IMR-90 (cell line): ENCODE measurements at regions not wholly inside any gene's neighbourhood (a gene's known extent, or its start where the extent isn't known, plus 50 kb on each side); places are given as distances from the start of the nearest gene placed in this dataset.

ENCODE experiments used
- ATAC-seq: fragments of 200-7000 bp; cut with Tn5 transposase; 2 replicates; pipeline ENCODE4 v1.9.1; 2020; ENCODE audit warnings: low read depth, mild to moderate bottlenecking, moderate library complexity
- BruUV-seq: library from RNA; stranded (reverse); fragments of 400-500 nt; replicated peaks from 2 replicates; lab custom pipeline; 2021; lab: Mats Ljungman, UMichigan
- CTCF ChIA-PET: fragments of 300-600 bp; formaldehyde crosslinking; extraction: SDS; loops from one replicate; lab custom pipeline; 2021; ENCODE audit warnings: antibody characterized with exemption; lab: Yijun Ruan, JAX
- POLR2A ChIA-PET: fragments of 300-600 bp; sonication (Branson Sonifier 250); formaldehyde crosslinking; loops from one replicate; lab custom pipeline; 2022; ENCODE audit warnings: antibody characterized with exemption; ENCODE audit not compliant: unreplicated experiment; lab: Charles Lee
- DNase-seq: peaks from one replicate; pipeline ENCODE4 v3.0.0; 2013
- H2AFZ ChIP-seq: replicated peaks from 2 replicates; pipeline ENCODE3; 2013; ENCODE audit warnings: low read length, mild to moderate bottlenecking; ENCODE audit not compliant: poor library complexity
- H2AK5ac ChIP-seq: 2 replicates; pipeline ENCODE4 v1.6.1; 2013; ENCODE audit warnings: low read depth, low read length, inconsistent platforms
- H2AK9ac ChIP-seq: replicated peaks from 2 replicates; pipeline ENCODE3; 2013; ENCODE audit warnings: mild to moderate bottlenecking, low read depth, low read length, moderate library complexity; ENCODE audit not compliant: poor library complexity
- H2BK120ac ChIP-seq: 2 replicates; pipeline ENCODE4 v1.6.1; 2013; ENCODE audit warnings: low read depth, low read length, inconsistent platforms
- H2BK15ac ChIP-seq: 3 replicates; pipeline ENCODE4 v1.6.1; 2013; ENCODE audit warnings: low read depth, low read length, inconsistent platforms
- H2BK20ac ChIP-seq: 2 replicates; pipeline ENCODE4 v1.6.1; 2013; ENCODE audit warnings: low read depth, mild to moderate bottlenecking, inconsistent platforms, low read length, moderate library complexity
- H2BK5ac ChIP-seq: 2 replicates; pipeline ENCODE4 v1.6.1; 2013; ENCODE audit warnings: mild to moderate bottlenecking, low read depth, low read length, inconsistent platforms; ENCODE audit not compliant: poor library complexity, severe bottlenecking
- H3K14ac ChIP-seq: replicated peaks from 2 replicates; pipeline ENCODE4 v1.6.1; 2013; ENCODE audit warnings: low read depth, low read length, inconsistent platforms
- H3K18ac ChIP-seq: 2 replicates; pipeline ENCODE4 v1.6.1; 2013; ENCODE audit warnings: low read depth, low read length, control low read depth
- H3K23ac ChIP-seq: 2 replicates; pipeline ENCODE4 v1.6.1; 2013; ENCODE audit warnings: low read depth, low read length, inconsistent platforms
- H3K27ac ChIP-seq: 2 replicates; pipeline ENCODE4 v1.5.1; 2013; ENCODE audit warnings: mild to moderate bottlenecking, control low read depth, low read length; ENCODE audit not compliant: insufficient read depth
- H3K27me3 ChIP-seq: 2 replicates; pipeline ENCODE4 v1.6.1; 2013; ENCODE audit warnings: low read length; ENCODE audit not compliant: control insufficient read depth, insufficient read depth
- H3K36me3 ChIP-seq: 2 replicates; pipeline ENCODE4 v1.6.1; 2013; ENCODE audit warnings: low read length, mixed read lengths; ENCODE audit not compliant: control insufficient read depth, insufficient read depth
- H3K4ac ChIP-seq: 2 replicates; pipeline ENCODE4 v1.6.1; 2013; ENCODE audit warnings: low read depth, low read length, inconsistent platforms
- H3K4me1 ChIP-seq: 2 replicates; pipeline ENCODE4 v1.6.1; 2013; ENCODE audit warnings: low read length, mixed read lengths; ENCODE audit not compliant: control insufficient read depth, insufficient read depth
- H3K4me2 ChIP-seq: 2 replicates; pipeline ENCODE4 v1.6.1; 2013; ENCODE audit warnings: low read depth, mild to moderate bottlenecking, control low read depth, low read length, moderate library complexity
- H3K4me3 ChIP-seq: 2 replicates; pipeline ENCODE4 v1.5.1; 2013; ENCODE audit warnings: low read depth, mild to moderate bottlenecking, control low read depth, low read length, moderate library complexity; ENCODE audit not compliant: insufficient read depth
- H3K56ac ChIP-seq: 2 replicates; pipeline ENCODE4 v1.6.1; 2013; ENCODE audit warnings: low read length, inconsistent platforms; ENCODE audit not compliant: insufficient read depth; ENCODE audit errors: extremely low read depth
- H3K79me1 ChIP-seq, 2 experiments: 2 replicates each; pipeline ENCODE4 v1.6.1; 2013; ENCODE audit warnings: low read length in 2 of 2, inconsistent platforms in 1 of 2, low read depth in 1 of 2
- H3K9ac ChIP-seq: 2 replicates; pipeline ENCODE4 v1.6.1; 2013; ENCODE audit warnings: low read depth, low read length, control low read depth
- H3K9me1 ChIP-seq: 2 replicates; pipeline ENCODE4 v1.6.1; 2013; ENCODE audit warnings: low read length, inconsistent platforms; ENCODE audit not compliant: insufficient read depth
- H3K9me3 ChIP-seq: 2 replicates; pipeline ENCODE4 v1.6.1; 2013; ENCODE audit warnings: low read length; ENCODE audit not compliant: control insufficient read depth, insufficient read depth
- H4K20me1 ChIP-seq: 2 replicates; pipeline ENCODE4 v1.6.1; 2013; ENCODE audit warnings: low read length, inconsistent platforms; ENCODE audit not compliant: insufficient read depth
- H4K5ac ChIP-seq: 2 replicates; pipeline ENCODE4 v1.6.1; 2013; ENCODE audit warnings: mild to moderate bottlenecking, low read depth, low read length, control low read depth
- H4K8ac ChIP-seq, 2 experiments: 2 replicates each; pipeline ENCODE4 v1.6.1; 2013; ENCODE audit warnings: low read depth in 2 of 2, low read length in 2 of 2, control low read depth in 1 of 2, inconsistent platforms in 1 of 2
- H4K91ac ChIP-seq: 2 replicates; pipeline ENCODE4 v1.6.1; 2013; ENCODE audit warnings: low read depth, low read length, inconsistent platforms; ENCODE audit not compliant: insufficient read depth
- BHLHE40 ChIP-seq: fragments of 150-350 bp; IDR thresholded peaks from 2 replicates; pipeline ENCODE4 v1.6.1; 2016; ENCODE audit warnings: mild to moderate bottlenecking, low read depth, low read length
- CEBPB ChIP-seq: IDR thresholded peaks from 2 replicates; pipeline ENCODE4 v1.6.1; 2012; ENCODE audit warnings: low read depth, low read length, improper control_type of control experiment
- FOS ChIP-seq: fragments of 150-350 bp; IDR thresholded peaks from 2 replicates; pipeline ENCODE4 v1.6.1; 2016; ENCODE audit warnings: low read depth, low read length
- MAFK ChIP-seq: IDR thresholded peaks from 2 replicates; pipeline ENCODE4 v1.6.1; 2012; ENCODE audit warnings: low read depth, low read length, improper control_type of control experiment
- MAZ ChIP-seq: IDR thresholded peaks from 2 replicates; pipeline ENCODE4 v1.6.1; 2012; ENCODE audit warnings: low read depth, mild to moderate bottlenecking, low read length, improper control_type of control experiment, moderate library complexity, borderline replicate concordance
- MXI1 ChIP-seq: IDR thresholded peaks from 2 replicates; pipeline ENCODE4 v1.6.1; 2012; ENCODE audit warnings: low read depth, mild to moderate bottlenecking, low read length, moderate library complexity, borderline replicate concordance
- POLR2A ChIP-seq: IDR thresholded peaks from 2 replicates; pipeline ENCODE4 v1.6.1; 2012; ENCODE audit warnings: mild to moderate bottlenecking, low read depth, low read length
- RAD21 ChIP-seq: IDR thresholded peaks from 2 replicates; pipeline ENCODE4 v1.6.1; 2012; ENCODE audit warnings: low read length, improper control_type of control experiment
- RCOR1 ChIP-seq: IDR thresholded peaks from 2 replicates; pipeline ENCODE4 v1.6.1; 2012; ENCODE audit warnings: mild to moderate bottlenecking, low read length, improper control_type of control experiment; ENCODE audit not compliant: insufficient replicate concordance
- RFX5 ChIP-seq: IDR thresholded peaks from 2 replicates; pipeline ENCODE4 v1.8.0; 2012; ENCODE audit warnings: low read depth, mild to moderate bottlenecking, low read length, moderate library complexity
- USF2 ChIP-seq: fragments of 150-350 bp; IDR thresholded peaks from 2 replicates; pipeline ENCODE4 v1.6.1; 2017; ENCODE audit warnings: mild to moderate bottlenecking, antibody characterized with exemption, low read length, low read depth
- WGBS, 2 experiments: methylation state at CpG; one replicate each; pipeline versions ENCODE4 v1.1.5 to v1.1.7; 2013; ENCODE audit warnings: missing lambda C conversion rate in 2 of 2; ENCODE audit not compliant: insufficient read length in 1 of 2; ENCODE audit errors: extremely low coverage in 2 of 2; 5-methylcytosine and 5-hydroxymethylcytosine counted together
- dilution Hi-C: fragments of 300-500 bp; cut with HindIII; formaldehyde crosslinking; loops from one replicate; pipeline ENCODE4 v1.14.3; 2018; ENCODE audit warnings: low sequenced_read_pairs; ENCODE audit not compliant: unreplicated experiment
- in situ Hi-C: fragments of 300-500 bp; cut with MboI; formaldehyde crosslinking; loops from 3 replicates; pipeline ENCODE4 v1.14.3; 2019; ENCODE audit warnings: low sequenced_read_pairs, inconsistent platforms, mixed read lengths
- intact Hi-C: fragments of 100-400 bp; cut with micrococcal nuclease; formaldehyde crosslinking; loops from 2 replicates; pipeline ENCODE4 v1.10.0; 2022

- peaks cover 25% of the 10 kb centered on the region for H3K4me1 ChIP-seq
- dilution Hi-C loops: no loop called here
These were observed 111.9 kb upstream of the ACSL4 start for GRCh38 chrX:109844986-109845385.

More at GRCh38 chrX:109844986-109845385, 111.9 kb upstream of the ACSL4 start:
- no peak overlapping the region; the same call in 1 of the 2 replicates for H3K14ac ChIP-seq
- peak overlapping the region; percentile 54; the same call in 1 of the 2 replicates for H4K5ac ChIP-seq
- H4K20me1 ChIP-seq: no peaks in the 10 kb centered on the region
- no peak overlapping the region for H3K4me2 ChIP-seq
- no peak for DNase-seq
- no peak for ATAC-seq
- no peak overlapping the region for H3K27ac ChIP-seq
- H4K8ac ChIP-seq: no peak overlapping the region
- in situ Hi-C loops (loop anchor here (5.0 kb wide), 1 partner anchor 113 kb away; the partner anchor contains the start of gene ACSL4), intact Hi-C loops (no loop called here)
- H3K23ac ChIP-seq: no peak overlapping the region
- H2BK20ac ChIP-seq: peak overlapping the region; percentile 23; the same call in 1 of the 2 replicates
- ChIA-PET POLR2A (no interaction called here), CTCF (interaction anchor here (1.4 kb wide), 1 partner anchor 12 kb away, joined by 5 read pairs; no protein-coding TSS in a partner anchor)
- no peaks in the 10 kb centered on the region for H3K27me3 ChIP-seq
- no peak overlapping the region for H2BK15ac ChIP-seq
- no peak overlapping the region for H4K91ac ChIP-seq
- H2BK5ac ChIP-seq: no peak overlapping the region
- H3K56ac ChIP-seq: no peak overlapping the region
- H3K36me3 ChIP-seq: no peaks in the 10 kb centered on the region
- no TSS peak for BruUV-seq
- no peaks in the 10 kb centered on the region for H3K9me3 ChIP-seq
- H2AK9ac ChIP-seq: no peak overlapping the region
- H3K79me1 ChIP-seq: no peaks in the 10 kb centered on the region
- H2BK120ac ChIP-seq: peak overlapping the region; percentile 14; the same call in 1 of the 2 replicates
- H3K9me1 ChIP-seq: peaks cover under 1% of the 10 kb centered on the region; the same call in 1 of the 2 replicates
- no CpG with 5 or more reads among the region's 4 CpGs for WGBS, 2 experiments
- H3K9ac ChIP-seq: no peak overlapping the region
- H2AFZ ChIP-seq: no peak overlapping the region
- no peak overlapping the region for H3K4ac ChIP-seq
- H3K18ac ChIP-seq: peak overlapping the region; percentile 80
- H3K4me3 ChIP-seq: no peak overlapping the region
- TF ChIP-seq POLR2A: no peak
- TF ChIP-seq RAD21: no peak
- TF ChIP-seq RCOR1: no peak
- no peak for TF ChIP-seq USF2
- TF ChIP-seq BHLHE40: no peak
- no peak for TF ChIP-seq CEBPB
- TF ChIP-seq MXI1: no peak
- no peak for TF ChIP-seq MAZ
- no peak for TF ChIP-seq RFX5
- no peak for TF ChIP-seq FOS
- no peak for TF ChIP-seq MAFK
- peak overlapping the region; percentile 15 for H2AK5ac ChIP-seq
